ENCODE measurements at regions not wholly inside any gene's neighbourhood (a gene's known extent, or its start where the extent isn't known, plus 50 kb on each side); places are given as distances from the start of the nearest gene placed in this dataset.

DNA sequence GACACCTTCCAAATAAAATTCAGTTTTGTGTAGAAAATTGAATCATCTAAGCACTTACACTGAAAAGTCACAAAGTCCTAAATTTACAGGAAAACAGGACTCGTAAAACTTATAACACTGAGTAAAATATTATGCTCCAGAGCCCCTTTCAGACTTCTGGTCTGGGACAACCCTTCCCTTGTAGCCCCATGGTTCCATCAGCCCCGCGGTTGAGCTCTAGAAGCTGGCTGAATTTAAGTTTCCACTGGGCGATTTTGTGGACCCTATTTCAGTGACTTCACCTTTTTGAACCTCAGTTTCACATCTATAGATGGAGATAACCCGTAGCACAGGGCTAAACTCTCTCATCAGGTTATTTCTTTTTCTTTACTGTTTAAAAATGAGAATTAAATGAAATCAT is 117.7 kb upstream of the BACH2 start:
- TF ChIP-seq, protein P1, sequence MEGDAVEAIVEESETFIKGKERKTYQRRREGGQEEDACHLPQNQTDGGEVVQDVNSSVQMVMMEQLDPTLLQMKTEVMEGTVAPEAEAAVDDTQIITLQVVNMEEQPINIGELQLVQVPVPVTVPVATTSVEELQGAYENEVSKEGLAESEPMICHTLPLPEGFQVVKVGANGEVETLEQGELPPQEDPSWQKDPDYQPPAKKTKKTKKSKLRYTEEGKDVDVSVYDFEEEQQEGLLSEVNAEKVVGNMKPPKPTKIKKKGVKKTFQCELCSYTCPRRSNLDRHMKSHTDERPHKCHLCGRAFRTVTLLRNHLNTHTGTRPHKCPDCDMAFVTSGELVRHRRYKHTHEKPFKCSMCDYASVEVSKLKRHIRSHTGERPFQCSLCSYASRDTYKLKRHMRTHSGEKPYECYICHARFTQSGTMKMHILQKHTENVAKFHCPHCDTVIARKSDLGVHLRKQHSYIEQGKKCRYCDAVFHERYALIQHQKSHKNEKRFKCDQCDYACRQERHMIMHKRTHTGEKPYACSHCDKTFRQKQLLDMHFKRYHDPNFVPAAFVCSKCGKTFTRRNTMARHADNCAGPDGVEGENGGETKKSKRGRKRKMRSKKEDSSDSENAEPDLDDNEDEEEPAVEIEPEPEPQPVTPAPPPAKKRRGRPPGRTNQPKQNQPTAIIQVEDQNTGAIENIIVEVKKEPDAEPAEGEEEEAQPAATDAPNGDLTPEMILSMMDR (conservative IDR thresholded peaks at IDR 0.05; ENCODE audit: low read depth, low read length), result no peak
- TF ChIP-seq EZH2 (IDR thresholded peaks at IDR 0.05; ENCODE audit: borderline replicate concordance, low read depth, low read length, poor library complexity, severe bottlenecking), result no peak
